HCT116 (cell line): ENCODE measurements at regions not wholly inside any gene's neighbourhood (a gene's known extent, or its start where the extent isn't known, plus 50 kb on each side); places are given as distances from the start of the nearest gene placed in this dataset.

Experiments
- CEBPB ChIP-seq: IDR thresholded peaks from 2 replicates; pipeline ENCODE4 v1.6.1; 2012; ENCODE audit warnings: low read depth
- EZH2phosphoT487 ChIP-seq: fragments of 200-600 bp; IDR thresholded peaks from 2 replicates; pipeline ENCODE4 v1.6.1; 2018; ENCODE audit warnings: antibody characterized with exemption, borderline replicate concordance
- POLR2A ChIP-seq: IDR thresholded peaks from 2 replicates; pipeline ENCODE4 v1.7.0; 2011; ENCODE audit warnings: borderline replicate concordance; ENCODE audit not compliant: insufficient read depth, insufficient read length; ENCODE audit errors: extremely low read depth
- POLR2AphosphoS5 ChIP-seq: IDR thresholded peaks from 2 replicates; pipeline ENCODE4 v1.6.1; 2011; ENCODE audit warnings: mild to moderate bottlenecking, low read depth, low read length, moderate library complexity
- SIN3A ChIP-seq: IDR thresholded peaks from 2 replicates; pipeline ENCODE4 v1.6.1; 2012; ENCODE audit warnings: low read depth
- YY1 ChIP-seq: IDR thresholded peaks from 2 replicates; pipeline ENCODE4 v1.6.1; 2011; ENCODE audit warnings: low read length, low read depth, moderate library complexity, mild to moderate bottlenecking; ENCODE audit not compliant: insufficient replicate concordance; ENCODE audit errors: extremely low read depth
- TF ChIP-seq, protein P1 (sequence below), 3 experiments: fragments of 200-600 bp in 1 of 3; sonication (generic) in 1 of 3; IDR thresholded peaks in 2 of 3; conservative IDR thresholded peaks in 1 of 3; 2 replicates each; pipeline ENCODE4 v1.5.1; 2012 to 2017; ENCODE audit warnings: low read depth in 2 of 3, low read length in 2 of 3, antibody characterized with exemption in 1 of 3, borderline replicate concordance in 1 of 3, control low read depth in 1 of 3, mild to moderate bottlenecking in 1 of 3, mixed read lengths in 1 of 3, mixed run types in 1 of 3, moderate library complexity in 1 of 3; ENCODE audit not compliant: insufficient read depth in 1 of 3

DNA sequence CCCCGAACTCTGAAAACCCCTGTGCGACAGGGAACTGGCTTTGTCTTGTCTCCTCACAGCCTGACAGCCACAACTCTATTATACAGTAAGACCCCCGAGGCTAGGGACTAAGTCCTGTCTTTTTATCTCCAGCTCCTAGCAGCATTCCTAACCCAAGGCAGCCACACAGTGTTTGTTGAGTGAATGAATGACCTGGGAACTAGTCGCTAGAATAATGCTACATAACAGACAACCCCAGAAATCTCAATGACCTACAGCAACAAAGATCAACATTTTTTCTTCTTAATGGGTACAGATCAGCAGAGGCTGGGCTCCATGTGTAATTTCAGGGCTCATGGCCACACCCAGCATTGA lies 71.4 kb upstream of the TNRC6C start:
- TF ChIP-seq EZH2phosphoT487 (no peak), SIN3A (no peak), POLR2A (no peak), YY1 (no peak), POLR2AphosphoS5 (no peak), CEBPB (no peak)
- TF ChIP-seq, protein P1, sequence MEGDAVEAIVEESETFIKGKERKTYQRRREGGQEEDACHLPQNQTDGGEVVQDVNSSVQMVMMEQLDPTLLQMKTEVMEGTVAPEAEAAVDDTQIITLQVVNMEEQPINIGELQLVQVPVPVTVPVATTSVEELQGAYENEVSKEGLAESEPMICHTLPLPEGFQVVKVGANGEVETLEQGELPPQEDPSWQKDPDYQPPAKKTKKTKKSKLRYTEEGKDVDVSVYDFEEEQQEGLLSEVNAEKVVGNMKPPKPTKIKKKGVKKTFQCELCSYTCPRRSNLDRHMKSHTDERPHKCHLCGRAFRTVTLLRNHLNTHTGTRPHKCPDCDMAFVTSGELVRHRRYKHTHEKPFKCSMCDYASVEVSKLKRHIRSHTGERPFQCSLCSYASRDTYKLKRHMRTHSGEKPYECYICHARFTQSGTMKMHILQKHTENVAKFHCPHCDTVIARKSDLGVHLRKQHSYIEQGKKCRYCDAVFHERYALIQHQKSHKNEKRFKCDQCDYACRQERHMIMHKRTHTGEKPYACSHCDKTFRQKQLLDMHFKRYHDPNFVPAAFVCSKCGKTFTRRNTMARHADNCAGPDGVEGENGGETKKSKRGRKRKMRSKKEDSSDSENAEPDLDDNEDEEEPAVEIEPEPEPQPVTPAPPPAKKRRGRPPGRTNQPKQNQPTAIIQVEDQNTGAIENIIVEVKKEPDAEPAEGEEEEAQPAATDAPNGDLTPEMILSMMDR (IDR thresholded peaks at IDR 0.05 in 2 of 3, conservative IDR thresholded peaks at IDR 0.05 in 1 of 3; ENCODE audit: borderline replicate concordance in 1 of 3, insufficient read depth in 1 of 3, low read depth in 2 of 3, low read length in 2 of 3), result no peak
